22Rv1 (cell line): ENCODE measurements at regions not wholly inside any gene's neighbourhood (a gene's known extent, or its start where the extent isn't known, plus 50 kb on each side); places are given as distances from the start of the nearest gene placed in this dataset.

Experiments
- CTCF ChIP-seq: fragments of 450-650 bp; IDR thresholded peaks from 2 replicates; pipeline ENCODE4 v1.5.1; 2017; ENCODE audit warnings: mild to moderate bottlenecking
- ZFX ChIP-seq: fragments of 450-650 bp; IDR thresholded peaks from 2 replicates; pipeline ENCODE4 v1.6.1; 2017; ENCODE audit warnings: antibody characterized with exemption, borderline replicate concordance

GRCh38 chr4:56219447-56219846 lies 167.8 kb downstream of the AASDH start:
- TF ChIP-seq CTCF (no peak), ZFX (no peak)
